ENCODE measurements at regions not wholly inside any gene's neighbourhood (a gene's known extent, or its start where the extent isn't known, plus 50 kb on each side); places are given as distances from the start of the nearest gene placed in this dataset.

- H3K27me3 ChIP-seq (ENCODE audit: control insufficient read depth, insufficient read depth, low read length), result no peaks in the 10 kb centered on the region
- no peak for DNase-seq
- no peaks in the 10 kb centered on the region for H3K36me3 ChIP-seq (replicated peaks; ENCODE audit: control insufficient read depth, insufficient read depth, low read length)
- H3K4me3 ChIP-seq (ENCODE audit: insufficient read depth, low read depth, low read length), result no peak overlapping the region
Measured at GRCh38 chr3:55163421-55163820, 235.6 kb upstream of the LRTM1 start.

- no peaks in the 10 kb centered on the region for H3K27me3 ChIP-seq (ENCODE audit: control insufficient read depth, insufficient read depth, low read length)
- no peak for DNase-seq
- H3K36me3 ChIP-seq (replicated peaks; ENCODE audit: control insufficient read depth, insufficient read depth, low read length), result no peaks in the 10 kb centered on the region
- H3K4me3 ChIP-seq (ENCODE audit: insufficient read depth, low read depth, low read length), result no peak overlapping the region
Measured at GRCh38 chr3:55162031-55162795, 234.4 kb upstream of the LRTM1 start.

DNA sequence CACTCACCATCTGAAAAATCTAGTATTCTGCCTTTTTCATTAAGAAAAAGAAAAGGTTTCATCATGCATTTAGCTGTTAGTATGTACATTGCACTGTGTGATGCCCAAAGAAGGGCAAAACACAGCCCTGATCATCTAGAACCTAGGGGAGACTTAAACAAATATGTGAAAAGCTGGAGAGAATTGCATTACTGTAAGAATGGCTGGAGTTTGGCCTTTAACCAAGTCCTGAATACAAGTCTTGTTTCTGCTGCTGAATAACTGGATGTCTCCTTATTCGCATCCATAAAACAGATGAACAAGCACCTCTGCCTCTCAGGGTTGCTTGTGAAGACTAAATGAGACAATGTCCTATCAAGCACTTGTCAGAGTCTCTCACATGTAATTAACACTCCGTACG, 233.4 kb upstream of the LRTM1 start:
- no peaks in the 10 kb centered on the region for H3K36me3 ChIP-seq (replicated peaks; ENCODE audit: control insufficient read depth, insufficient read depth, low read length)
- no peak for DNase-seq
- no peak overlapping the region for H3K4me3 ChIP-seq (ENCODE audit: insufficient read depth, low read depth, low read length)
- no peaks in the 10 kb centered on the region for H3K27me3 ChIP-seq (ENCODE audit: control insufficient read depth, insufficient read depth, low read length)

DNA sequence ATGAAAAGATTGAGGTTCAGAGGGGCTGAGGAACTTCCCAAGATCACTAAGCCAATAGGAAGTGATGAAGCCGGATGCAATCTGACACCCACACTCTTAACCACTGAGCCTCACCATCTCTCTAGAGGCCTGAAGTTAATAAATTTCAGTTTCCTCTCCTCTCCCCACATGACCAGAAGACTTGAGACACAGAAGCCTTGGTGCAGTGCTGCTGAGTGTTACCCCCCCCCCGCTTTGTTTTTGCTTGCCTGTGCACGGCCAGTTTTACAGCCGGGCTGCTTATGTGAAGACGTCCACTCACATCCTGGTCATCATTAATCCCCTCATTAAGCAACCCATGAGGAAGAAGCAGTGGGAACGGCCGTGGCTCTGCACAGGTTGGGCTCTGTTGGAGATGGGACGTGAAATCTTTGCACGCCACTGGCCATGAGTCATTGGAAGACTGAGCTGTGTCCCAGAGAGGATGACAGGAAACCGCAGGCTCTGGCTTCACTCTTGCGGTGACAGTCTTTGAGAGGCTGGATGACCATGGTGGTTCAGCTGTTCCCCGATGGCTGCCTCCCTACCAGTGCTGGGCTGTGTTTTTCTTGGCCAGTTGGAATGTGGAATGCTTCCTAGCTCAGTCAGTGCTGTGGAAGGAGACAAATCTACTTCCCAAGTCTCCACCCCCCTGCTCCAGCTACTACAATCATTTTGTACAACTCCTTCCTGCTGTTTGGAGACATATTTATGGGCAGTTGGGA, 232.6 kb upstream of the LRTM1 start:
- Histone ChIP-seq H3K36me3 (replicated peaks; ENCODE audit: control insufficient read depth, insufficient read depth, low read length) (no peaks in the 10 kb centered on the region), H3K4me3 (ENCODE audit: insufficient read depth, low read depth, low read length) (no peak overlapping the region)
- no peak for DNase-seq

GRCh38 chr3:55159711-55160110, 231.9 kb upstream of the LRTM1 start:
- no peak for DNase-seq
- H3K36me3 ChIP-seq (replicated peaks; ENCODE audit: control insufficient read depth, insufficient read depth, low read length), result no peaks in the 10 kb centered on the region
- no peaks in the 10 kb centered on the region for H3K27me3 ChIP-seq (ENCODE audit: control insufficient read depth, insufficient read depth, low read length)
- no peak overlapping the region for H3K4me3 ChIP-seq (ENCODE audit: insufficient read depth, low read depth, low read length)

More for the DNA sequence above, 232.6 kb upstream of the LRTM1 start:
- H3K27me3 ChIP-seq (ENCODE audit: control insufficient read depth, insufficient read depth, low read length), result no peaks in the 10 kb centered on the region

DNA sequence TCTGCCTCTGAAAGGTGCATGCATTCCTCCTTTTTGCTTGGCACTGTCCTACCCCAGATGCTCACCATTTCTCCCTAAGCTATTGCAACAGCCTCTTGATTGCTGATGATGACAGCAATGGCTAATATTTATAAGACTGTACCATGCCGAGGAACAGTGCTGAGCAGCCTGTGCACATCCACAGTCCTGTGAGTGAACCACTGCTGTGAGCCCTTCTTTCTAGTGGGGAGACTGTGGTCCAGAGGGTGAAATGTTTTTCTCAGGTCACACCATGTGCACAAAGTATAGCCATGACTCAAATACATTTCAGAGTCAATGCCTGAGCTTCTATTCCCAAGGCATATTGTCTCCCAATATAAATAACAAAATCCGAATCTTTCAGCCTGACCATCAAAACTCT, 231.2 kb upstream of the LRTM1 start:
- H3K27me3 ChIP-seq (ENCODE audit: control insufficient read depth, insufficient read depth, low read length), result no peaks in the 10 kb centered on the region
- DNase-seq, result no peak

GRCh38 chr3:55158345-55158744, 230.5 kb upstream of the LRTM1 start:
- no peak for DNase-seq
- H3K27me3 ChIP-seq (ENCODE audit: control insufficient read depth, insufficient read depth, low read length), result no peaks in the 10 kb centered on the region

More for the DNA sequence above, 231.2 kb upstream of the LRTM1 start:
- Histone ChIP-seq H3K4me3 (ENCODE audit: insufficient read depth, low read depth, low read length) (no peak overlapping the region), H3K36me3 (replicated peaks; ENCODE audit: control insufficient read depth, insufficient read depth, low read length) (no peaks in the 10 kb centered on the region)

DNA sequence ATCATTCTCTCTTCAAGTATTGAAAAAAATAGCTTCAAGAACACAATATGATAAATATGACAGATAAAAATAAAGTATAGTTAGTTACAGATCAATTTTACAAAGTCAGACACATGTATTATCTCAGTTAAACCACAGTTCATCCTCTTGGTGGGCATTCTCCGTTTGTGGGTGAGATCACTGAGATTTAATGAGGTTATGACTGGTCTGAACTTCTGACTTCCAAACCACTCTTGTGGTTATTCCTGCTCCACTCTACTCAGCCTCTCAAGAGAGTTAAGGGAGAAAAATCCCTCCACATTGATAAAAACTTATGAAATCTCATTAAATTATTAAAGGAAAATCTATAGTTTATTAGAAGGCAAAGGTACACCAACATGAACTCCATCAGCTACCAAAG, 229.9 kb upstream of the LRTM1 start:
- Histone ChIP-seq H3K36me3 (replicated peaks; ENCODE audit: control insufficient read depth, insufficient read depth, low read length) (no peaks in the 10 kb centered on the region), H3K4me3 (ENCODE audit: insufficient read depth, low read depth, low read length) (no peak overlapping the region), H3K27me3 (ENCODE audit: control insufficient read depth, insufficient read depth, low read length) (no peaks in the 10 kb centered on the region)
- DNase-seq, result no peak

More at GRCh38 chr3:55158345-55158744, 230.5 kb upstream of the LRTM1 start:
- Histone ChIP-seq H3K36me3 (replicated peaks; ENCODE audit: control insufficient read depth, insufficient read depth, low read length) (no peaks in the 10 kb centered on the region), H3K4me3 (ENCODE audit: insufficient read depth, low read depth, low read length) (no peak overlapping the region)

- H3K27me3 ChIP-seq (ENCODE audit: control insufficient read depth, insufficient read depth, low read length), result no peaks in the 10 kb centered on the region
- H3K4me3 ChIP-seq (ENCODE audit: insufficient read depth, low read depth, low read length), result no peak overlapping the region
- DNase-seq, result no peak
- no peaks in the 10 kb centered on the region for H3K36me3 ChIP-seq (replicated peaks; ENCODE audit: control insufficient read depth, insufficient read depth, low read length)
Measured at GRCh38 chr3:55156851-55157650, 229.2 kb upstream of the LRTM1 start.

DNA sequence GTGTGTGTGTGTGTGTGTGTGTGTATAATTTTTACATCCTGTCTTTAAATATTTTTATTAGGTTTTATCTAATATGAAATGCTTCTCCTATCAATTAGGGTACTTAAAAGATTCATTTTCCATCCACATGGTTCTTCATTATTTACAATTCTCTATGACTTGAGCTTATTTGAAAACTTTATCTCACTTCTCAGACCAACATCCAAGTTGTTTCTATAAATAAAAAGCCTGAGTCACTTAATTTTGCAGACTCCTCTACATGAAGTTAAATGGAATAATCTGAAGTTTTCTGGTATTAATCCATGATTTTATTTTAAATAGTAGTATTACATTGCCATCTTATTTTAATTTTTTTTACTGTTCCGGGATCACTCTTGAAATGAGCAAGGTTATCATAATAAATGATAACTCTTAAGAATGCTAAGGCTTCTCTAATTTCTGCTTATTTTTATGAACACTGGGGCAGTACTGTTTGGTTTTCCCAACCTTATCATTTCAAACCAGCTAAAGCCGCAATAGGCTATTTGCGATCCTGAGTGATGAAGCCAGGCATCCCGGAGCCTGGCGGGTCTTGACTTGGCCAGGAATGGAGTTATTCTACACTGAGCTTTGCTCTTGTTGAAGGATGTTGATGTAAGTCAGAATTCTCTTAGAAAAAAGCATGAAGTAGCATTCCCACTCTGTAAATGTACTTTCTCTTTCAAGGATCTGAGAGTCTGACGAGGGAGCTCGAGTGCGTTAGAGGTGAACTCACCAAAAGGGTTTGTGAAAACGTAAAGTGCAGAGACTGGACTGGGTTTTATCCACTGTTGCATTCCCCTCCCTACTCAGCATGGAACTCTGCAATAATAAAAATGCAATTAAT, 220.2 kb upstream of the LRTM1 start:
- H3K36me3 ChIP-seq (replicated peaks; ENCODE audit: control insufficient read depth, insufficient read depth, low read length), result no peaks in the 10 kb centered on the region
- H3K4me3 ChIP-seq (ENCODE audit: insufficient read depth, low read depth, low read length), result no peak overlapping the region
- no peak for DNase-seq
- H3K27me3 ChIP-seq (ENCODE audit: control insufficient read depth, insufficient read depth, low read length), result no peaks in the 10 kb centered on the region

DNA sequence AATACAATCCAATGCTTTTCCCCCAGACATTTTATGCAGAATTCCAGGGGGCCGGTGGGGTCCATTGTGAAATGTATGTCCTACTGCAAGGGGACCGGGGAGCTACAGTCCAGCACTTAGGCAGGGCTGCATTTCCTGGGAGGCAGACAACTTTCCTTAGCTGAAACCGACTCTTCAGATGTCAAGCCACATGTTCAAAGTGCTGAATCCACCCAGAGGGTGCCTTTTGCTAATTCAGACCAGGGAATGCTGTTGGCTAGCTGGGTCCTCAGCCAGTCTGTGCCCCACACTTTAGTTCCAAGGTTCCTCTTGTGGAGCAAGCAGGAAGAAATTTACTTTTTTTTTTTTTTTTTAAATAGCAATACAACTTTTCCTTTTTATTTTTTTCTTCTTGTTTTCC, 219.5 kb upstream of the LRTM1 start:
- H3K36me3 ChIP-seq (replicated peaks; ENCODE audit: control insufficient read depth, insufficient read depth, low read length), result no peaks in the 10 kb centered on the region
- H3K27me3 ChIP-seq (ENCODE audit: control insufficient read depth, insufficient read depth, low read length), result no peaks in the 10 kb centered on the region
- DNase-seq, result no peak
- H3K4me3 ChIP-seq (ENCODE audit: insufficient read depth, low read depth, low read length), result no peak overlapping the region

DNA sequence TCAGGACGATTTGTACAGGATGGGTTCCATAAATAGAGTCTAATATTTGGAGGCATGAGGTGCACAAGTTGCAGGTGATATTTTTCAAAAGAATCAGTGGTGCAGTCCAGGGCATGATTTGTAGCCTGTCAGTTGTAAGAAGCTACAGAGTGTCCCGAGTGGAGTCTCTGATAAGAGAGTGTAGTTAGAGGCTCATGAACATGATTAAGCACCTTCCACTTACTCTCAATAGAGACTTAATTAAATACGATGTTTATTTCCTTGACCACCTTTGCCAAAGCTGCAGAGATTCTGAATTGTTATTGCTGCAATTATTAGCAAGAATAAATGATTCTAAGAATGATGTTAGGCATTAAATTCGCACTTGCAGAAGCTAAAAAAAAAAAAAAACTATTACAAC, 218.4 kb upstream of the LRTM1 start:
- no peaks in the 10 kb centered on the region for H3K27me3 ChIP-seq (ENCODE audit: control insufficient read depth, insufficient read depth, low read length)
- no peaks in the 10 kb centered on the region for H3K36me3 ChIP-seq (replicated peaks; ENCODE audit: control insufficient read depth, insufficient read depth, low read length)
- DNase-seq, result no peak
- H3K4me3 ChIP-seq (ENCODE audit: insufficient read depth, low read depth, low read length), result no peak overlapping the region

- no peak overlapping the region for H3K4me3 ChIP-seq (ENCODE audit: insufficient read depth, low read depth, low read length)
- no peaks in the 10 kb centered on the region for H3K36me3 ChIP-seq (replicated peaks; ENCODE audit: control insufficient read depth, insufficient read depth, low read length)
Measured at GRCh38 chr3:55144015-55144673, 216.3 kb upstream of the LRTM1 start.

DNA sequence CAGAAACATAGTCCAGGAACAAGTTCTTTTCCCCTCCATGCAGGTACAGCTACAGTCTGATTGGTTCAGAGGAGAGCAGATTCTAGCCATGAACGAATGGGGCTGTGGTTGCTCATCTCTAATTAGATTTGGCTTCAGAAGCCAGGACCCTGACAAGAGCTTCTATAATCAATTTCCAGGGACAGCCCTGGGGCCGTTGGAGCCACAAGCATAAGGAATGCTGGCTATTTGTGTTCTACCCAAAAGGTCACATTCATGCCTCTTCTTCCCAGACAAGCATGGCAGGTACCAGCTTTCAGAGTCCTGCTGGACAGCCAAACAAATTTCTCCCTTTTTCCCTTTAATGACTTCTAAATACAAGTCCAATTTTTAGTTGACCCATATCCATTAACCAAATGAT, 215.5 kb upstream of the LRTM1 start:
- no peak for DNase-seq
- no peaks in the 10 kb centered on the region for H3K36me3 ChIP-seq (replicated peaks; ENCODE audit: control insufficient read depth, insufficient read depth, low read length)
- no peaks in the 10 kb centered on the region for H3K27me3 ChIP-seq (ENCODE audit: control insufficient read depth, insufficient read depth, low read length)
- no peak overlapping the region for H3K4me3 ChIP-seq (ENCODE audit: insufficient read depth, low read depth, low read length)

More at GRCh38 chr3:55144015-55144673, 216.3 kb upstream of the LRTM1 start:
- H3K27me3 ChIP-seq (ENCODE audit: control insufficient read depth, insufficient read depth, low read length), result no peaks in the 10 kb centered on the region
- no peak for DNase-seq

Measured in H7 (cell line).